GM21447 (cell line): ENCODE measurements at regions not wholly inside any gene's neighbourhood (a gene's known extent, or its start where the extent isn't known, plus 50 kb on each side); places are given as distances from the start of the nearest gene placed in this dataset.
"Not testable (repeated sequence)": the region's sequence is repeated elsewhere in the genome, so short reads cannot be mapped to it uniquely, and the experiment has no call there.

ENCODE experiments used
- ATAC-seq: cut with Tn5 transposase; IDR thresholded peaks from one replicate; pipeline ENCODE4 v1.9.1; 2021; ENCODE audit not compliant: unreplicated experiment

DNA sequence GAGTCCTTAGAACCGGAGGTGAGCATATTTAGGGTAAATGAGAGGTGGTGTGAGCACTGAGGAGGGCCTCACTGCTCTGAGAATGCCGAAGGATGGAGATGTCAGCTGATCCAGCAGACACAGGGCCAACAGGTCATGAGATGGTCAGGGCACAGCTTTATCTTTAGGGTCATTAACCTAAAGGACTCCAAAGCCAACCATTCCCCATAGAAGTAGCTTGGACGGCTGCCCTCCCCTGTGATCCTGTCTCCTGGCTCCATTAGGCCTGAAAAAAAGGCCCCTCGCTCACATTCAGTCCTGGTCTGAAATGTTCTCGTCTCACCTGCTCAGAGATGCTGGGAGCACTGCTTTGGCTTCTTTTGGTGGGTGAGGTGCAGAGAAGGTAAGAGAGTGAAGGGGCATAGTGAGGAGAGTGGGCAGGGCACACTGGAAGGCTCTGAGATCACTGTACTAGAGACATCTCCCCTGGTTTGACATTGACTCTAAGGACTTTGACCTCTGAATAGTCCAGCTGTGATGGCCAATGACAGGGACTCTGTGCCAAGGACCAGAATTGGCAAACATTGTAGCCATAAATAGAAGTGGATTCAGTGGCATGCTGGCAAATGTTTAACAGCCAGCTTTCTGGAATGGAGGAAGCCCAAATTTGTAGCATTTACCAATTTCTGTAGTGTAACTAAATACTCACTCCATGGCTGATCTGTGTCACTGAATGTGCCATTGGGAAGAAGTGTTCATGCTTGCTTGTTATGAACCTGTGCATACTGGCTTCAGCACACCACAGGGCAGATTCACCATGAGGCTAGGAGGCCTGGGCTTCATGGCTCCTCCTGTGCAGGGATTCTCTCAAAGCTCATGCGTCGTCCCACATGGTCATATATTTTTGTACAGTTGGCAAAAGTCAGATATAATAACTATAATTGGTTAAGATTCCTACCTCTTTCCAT is 76.2 kb upstream of the MRPS22 start:
- no peak for ATAC-seq

GRCh38 chr3:139269984-139270383 is 73.8 kb upstream of the MRPS22 start:
- no peak for ATAC-seq

- not testable (repeated sequence) for ATAC-seq
Observed at GRCh38 chr3:139270652-139271051, 73.2 kb upstream of the MRPS22 start.

- ATAC-seq: no peak
Observed at GRCh38 chr3:139280027-139280671, 63.7 kb upstream of the MRPS22 start.

DNA sequence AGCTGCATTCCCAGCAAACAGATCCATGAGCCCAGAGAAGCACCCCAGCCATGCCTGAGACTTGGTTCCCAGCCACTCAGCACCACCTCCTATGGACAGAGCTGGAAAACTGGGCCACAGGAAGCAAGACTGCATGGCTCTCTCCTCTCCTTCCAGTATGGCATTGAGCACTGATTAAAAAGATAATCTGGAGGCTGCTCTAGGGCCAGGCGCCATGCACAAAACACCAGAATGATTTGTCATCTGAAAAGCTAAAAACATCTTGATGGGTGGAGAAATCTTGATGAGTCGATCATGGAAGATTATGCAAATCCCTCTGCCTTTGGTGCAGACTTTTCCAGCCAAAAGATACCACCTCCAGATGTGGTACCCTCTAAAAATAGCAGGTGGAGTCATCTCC is 62.7 kb upstream of the MRPS22 start:
- no peak for ATAC-seq

DNA sequence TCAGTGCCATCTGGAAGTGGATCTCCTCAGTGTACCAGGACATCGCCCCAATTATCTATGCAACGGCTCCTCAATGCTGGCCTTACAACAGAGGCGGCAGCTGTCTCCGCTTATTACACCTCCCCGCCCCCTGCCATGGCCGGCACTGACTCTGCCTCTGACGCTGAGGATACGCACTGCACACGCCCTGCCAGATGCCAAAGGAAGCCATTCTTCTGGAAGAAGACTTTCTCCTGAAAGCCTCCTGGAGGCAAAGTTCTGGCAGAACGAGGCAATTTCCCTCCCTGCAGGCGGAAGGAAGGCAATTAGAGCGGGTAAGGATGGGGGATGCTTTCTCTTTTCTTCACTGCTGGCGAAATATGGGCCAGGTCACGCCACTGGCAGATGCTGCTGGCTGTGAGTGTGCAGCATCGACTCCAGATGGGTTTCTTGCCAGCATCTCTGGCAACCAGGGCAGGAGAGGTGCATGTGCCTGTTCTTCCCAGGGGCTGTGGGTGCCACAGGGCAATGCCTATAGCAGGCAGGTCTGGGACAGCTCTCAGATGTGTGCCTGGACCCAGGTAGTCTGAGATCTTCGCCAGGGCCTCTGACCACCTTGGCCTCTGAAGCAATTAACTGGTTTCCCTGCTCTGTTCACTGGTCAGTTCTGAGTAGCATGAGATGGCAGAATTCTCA is 62.2 kb upstream of the MRPS22 start:
- ATAC-seq: no peak

DNA sequence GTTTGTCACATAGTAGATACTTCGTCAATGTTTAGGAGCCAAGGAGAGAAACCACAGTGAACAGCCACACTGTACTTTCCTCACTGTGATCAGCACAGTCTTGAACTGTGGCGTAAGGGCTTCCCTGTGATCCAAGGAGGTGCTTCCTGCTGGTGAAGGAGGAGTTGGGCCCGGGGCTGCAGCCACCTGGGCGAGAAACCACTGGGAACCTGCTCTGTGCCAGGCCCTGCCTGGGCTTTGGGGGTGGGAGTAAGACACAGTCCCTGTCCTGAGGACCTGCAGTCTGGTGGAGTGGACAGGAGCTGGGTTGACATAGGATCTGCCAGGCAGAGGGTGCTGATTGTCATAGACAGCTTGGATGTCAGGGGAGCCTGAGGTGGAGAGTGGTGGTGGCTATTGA is 60.5 kb upstream of the MRPS22 start:
- ATAC-seq: no peak

- ATAC-seq: no peak
Observed at GRCh38 chr3:139284221-139284620, 59.6 kb upstream of the MRPS22 start.

- no peak for ATAC-seq
Observed at GRCh38 chr3:139285691-139286090, 58.1 kb upstream of the MRPS22 start.

GRCh38 chr3:139286241-139286640 is 57.6 kb upstream of the MRPS22 start:
- no peak for ATAC-seq

- no peak for ATAC-seq
Observed at GRCh38 chr3:139286825-139287224, 57.0 kb upstream of the MRPS22 start.

DNA sequence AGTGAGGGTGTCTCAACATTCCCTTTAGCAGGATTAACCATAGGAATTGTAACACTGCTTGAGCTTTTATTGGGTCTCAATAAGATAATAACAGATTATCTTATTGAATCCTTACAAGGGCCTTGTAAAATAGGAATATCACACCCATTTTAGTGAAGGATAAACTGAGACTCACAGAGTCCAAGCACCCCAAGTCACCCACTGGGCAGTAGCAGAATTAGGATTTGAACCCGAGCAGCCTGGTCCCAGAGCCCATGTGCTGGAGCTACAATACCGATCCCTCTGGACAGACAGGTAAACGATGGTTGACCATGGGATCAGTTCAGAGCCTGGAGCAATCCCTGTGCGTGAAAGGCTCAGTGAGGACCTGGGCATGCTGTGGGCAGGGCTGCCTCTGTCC is 56.3 kb upstream of the MRPS22 start:
- no peak for ATAC-seq

DNA sequence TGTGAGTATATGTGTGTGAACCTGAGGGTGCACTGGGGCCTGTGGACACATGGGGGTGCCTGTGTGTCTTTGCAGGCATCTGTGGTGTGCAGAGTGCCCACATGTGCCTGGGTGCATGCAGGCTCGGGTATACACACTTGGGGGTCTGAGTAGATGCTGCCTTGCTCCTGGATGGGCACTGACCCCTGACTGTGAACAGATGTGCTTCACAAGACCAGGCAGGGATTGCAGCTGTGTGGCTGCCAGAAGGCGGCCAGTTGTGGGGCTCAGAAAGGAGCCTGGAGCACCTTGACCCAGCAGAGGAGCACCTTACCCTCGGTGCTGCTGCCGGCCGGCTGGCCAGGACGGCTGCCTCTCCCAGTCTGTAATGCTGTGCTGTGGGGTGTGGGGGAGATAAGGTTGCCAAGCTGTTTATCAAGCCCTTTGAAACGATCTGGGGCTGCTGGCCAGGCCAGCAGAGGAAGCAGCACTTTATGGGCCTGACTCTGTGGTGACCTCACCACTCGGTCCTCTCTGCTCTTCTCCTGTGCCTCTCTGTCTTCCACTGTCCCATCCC is 55.5 kb upstream of the MRPS22 start:
- ATAC-seq: no peak

DNA sequence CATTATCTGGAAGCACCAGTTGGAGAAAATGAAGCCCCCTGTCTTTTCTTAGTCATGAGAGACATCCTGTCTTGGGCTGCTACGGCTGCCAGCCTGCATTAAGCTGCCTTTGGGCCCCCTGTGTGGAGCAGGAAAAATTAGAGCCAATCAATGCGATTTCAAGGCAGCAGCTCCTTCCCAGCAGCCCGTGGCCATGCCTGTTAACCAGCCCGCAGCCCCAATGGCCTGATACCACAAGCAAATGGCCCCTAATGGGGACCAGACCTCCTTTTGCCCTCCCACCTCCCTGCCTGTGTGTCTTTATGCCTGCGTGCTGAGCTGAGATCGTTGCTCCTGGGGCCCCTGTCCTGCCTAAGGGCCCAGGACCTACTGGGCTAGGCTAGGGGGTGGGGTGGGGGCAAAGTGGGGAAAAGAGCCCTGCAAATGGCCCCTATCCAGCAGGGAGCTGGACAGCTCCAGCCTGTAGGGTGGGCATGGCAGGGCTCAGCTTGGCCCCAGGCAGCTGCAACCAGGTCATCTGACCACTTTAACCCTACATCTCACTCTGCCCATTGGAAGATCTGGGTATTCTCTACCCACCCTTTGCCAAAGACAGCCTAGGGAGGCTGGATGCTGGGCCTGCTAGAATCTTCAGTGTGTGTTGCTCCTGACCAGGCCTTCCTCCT is 53.8 kb upstream of the MRPS22 start:
- ATAC-seq: no peak

- ATAC-seq: no peak
Observed at GRCh38 chr3:139291276-139292051, 52.4 kb upstream of the MRPS22 start.

- no peak for ATAC-seq
Observed at GRCh38 chr3:139292192-139292591, 51.6 kb upstream of the MRPS22 start.

GRCh38 chr3:139292711-139293664 is 50.8 kb upstream of the MRPS22 start:
- no peak for ATAC-seq

DNA sequence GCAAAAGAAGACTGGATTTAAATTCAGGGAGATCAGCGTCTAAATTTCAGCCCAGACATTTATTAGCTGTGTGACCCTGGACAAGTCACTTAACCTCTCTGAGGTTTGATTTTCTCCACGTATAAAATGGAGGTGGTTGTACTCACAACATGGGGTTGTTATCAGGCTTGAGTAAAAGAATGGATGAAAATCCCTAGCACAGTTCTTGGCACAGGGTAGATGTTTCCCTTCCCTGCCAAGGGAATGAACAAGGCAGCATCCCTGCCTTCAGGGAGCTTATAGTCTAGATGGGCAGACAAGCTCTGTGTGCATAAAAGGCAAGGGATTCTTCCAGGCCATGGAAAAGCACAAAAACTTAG is 50.2 kb upstream of the MRPS22 start:
- ATAC-seq: no peak
